ENCODE measurements at regions not wholly inside any gene's neighbourhood (a gene's known extent, or its start where the extent isn't known, plus 50 kb on each side); places are given as distances from the start of the nearest gene placed in this dataset.

- TF ChIP-seq, protein P1, sequence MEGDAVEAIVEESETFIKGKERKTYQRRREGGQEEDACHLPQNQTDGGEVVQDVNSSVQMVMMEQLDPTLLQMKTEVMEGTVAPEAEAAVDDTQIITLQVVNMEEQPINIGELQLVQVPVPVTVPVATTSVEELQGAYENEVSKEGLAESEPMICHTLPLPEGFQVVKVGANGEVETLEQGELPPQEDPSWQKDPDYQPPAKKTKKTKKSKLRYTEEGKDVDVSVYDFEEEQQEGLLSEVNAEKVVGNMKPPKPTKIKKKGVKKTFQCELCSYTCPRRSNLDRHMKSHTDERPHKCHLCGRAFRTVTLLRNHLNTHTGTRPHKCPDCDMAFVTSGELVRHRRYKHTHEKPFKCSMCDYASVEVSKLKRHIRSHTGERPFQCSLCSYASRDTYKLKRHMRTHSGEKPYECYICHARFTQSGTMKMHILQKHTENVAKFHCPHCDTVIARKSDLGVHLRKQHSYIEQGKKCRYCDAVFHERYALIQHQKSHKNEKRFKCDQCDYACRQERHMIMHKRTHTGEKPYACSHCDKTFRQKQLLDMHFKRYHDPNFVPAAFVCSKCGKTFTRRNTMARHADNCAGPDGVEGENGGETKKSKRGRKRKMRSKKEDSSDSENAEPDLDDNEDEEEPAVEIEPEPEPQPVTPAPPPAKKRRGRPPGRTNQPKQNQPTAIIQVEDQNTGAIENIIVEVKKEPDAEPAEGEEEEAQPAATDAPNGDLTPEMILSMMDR (IDR thresholded peaks at IDR 0.05): no peak
- no peaks in the 10 kb centered on the region for H3K27me3 ChIP-seq (ENCODE audit: control insufficient read depth in 1 of 2, insufficient read depth in 2 of 2, low read length in 2 of 2)
- peaks cover under 1% of the 10 kb centered on the region for H3K4me1 Mint-ChIP-seq (ENCODE audit: low read depth)
- H3K27ac Mint-ChIP-seq: no peak overlapping the region
- H3K9me3 ChIP-seq (ENCODE audit: control insufficient read depth in 1 of 2, insufficient read depth in 1 of 2, low read length in 2 of 2): no peaks in the 10 kb centered on the region
- peak in 2 of 14 experiments; percentile 54 to 68 for DNase-seq
- H3K4me1 ChIP-seq (ENCODE audit: insufficient read depth, low read length): peaks cover 9% of the 10 kb centered on the region
- no peak overlapping the region for H3K27ac ChIP-seq (ENCODE audit: low read depth in 1 of 2, low read length in 2 of 2)
- H3K9me3 Mint-ChIP-seq: no peaks in the 10 kb centered on the region
- CTCF ChIA-PET: no interaction called here
- no peaks in the 10 kb centered on the region for H3K36me3 ChIP-seq (ENCODE audit: insufficient read depth, low read length)
- no peak overlapping the region for H3K4me3 ChIP-seq (ENCODE audit: low read length)
- no peak overlapping the region for H3K4me3 Mint-ChIP-seq
- H3K36me3 Mint-ChIP-seq (ENCODE audit: low read depth): no peaks in the 10 kb centered on the region
- ATAC-seq (ENCODE audit: poor library complexity): no peak
- intact Hi-C loops (cut with DNase I, micrococcal nuclease): loop anchor here in 1 of 2 experiments (5.0 kb wide), 1 partner anchor 113 kb away; no protein-coding TSS in a partner anchor
- H3K27me3 Mint-ChIP-seq: no peaks in the 10 kb centered on the region
- POLR2A ChIA-PET: no interaction called here
Measured at GRCh38 chr1:234934611-234935033, 194.0 kb downstream of the TOMM20 start.

- H3K4me1 ChIP-seq (ENCODE audit: insufficient read depth, low read length): peaks cover 20% of the 10 kb centered on the region
- intact Hi-C loops (cut with DNase I, micrococcal nuclease): loop anchor here in 1 of 2 experiments (5.0 kb wide), 1 partner anchor 114 kb away; no protein-coding TSS in a partner anchor
- H3K27me3 Mint-ChIP-seq: no peaks in the 10 kb centered on the region
- no peaks in the 10 kb centered on the region for H3K36me3 ChIP-seq (ENCODE audit: insufficient read depth, low read length)
- ATAC-seq (ENCODE audit: poor library complexity): no peak
- H3K4me1 Mint-ChIP-seq (ENCODE audit: low read depth): peaks cover 12% of the 10 kb centered on the region
- CTCF ChIA-PET: no interaction called here
- H3K27me3 ChIP-seq (ENCODE audit: control insufficient read depth in 1 of 2, insufficient read depth in 2 of 2, low read length in 2 of 2): no peaks in the 10 kb centered on the region
- H3K9me3 Mint-ChIP-seq: no peaks in the 10 kb centered on the region
- POLR2A ChIA-PET: no interaction called here
- H3K4me3 ChIP-seq (ENCODE audit: low read length): no peak overlapping the region
- TF ChIP-seq, protein P1 (IDR thresholded peaks at IDR 0.05): no peak
- DNase-seq: peak in 3 of 14 experiments; percentile 16 to 58 (median 50)
- no peak overlapping the region for H3K4me3 Mint-ChIP-seq
- H3K27ac Mint-ChIP-seq: no peak overlapping the region
- H3K9me3 ChIP-seq (ENCODE audit: control insufficient read depth in 1 of 2, insufficient read depth in 1 of 2, low read length in 2 of 2): no peaks in the 10 kb centered on the region
- H3K27ac ChIP-seq (ENCODE audit: low read depth in 1 of 2, low read length in 2 of 2): no peak overlapping the region
- no peaks in the 10 kb centered on the region for H3K36me3 Mint-ChIP-seq (ENCODE audit: low read depth)
Measured at GRCh38 chr1:234933475-234933874, 195.2 kb downstream of the TOMM20 start.

DNA sequence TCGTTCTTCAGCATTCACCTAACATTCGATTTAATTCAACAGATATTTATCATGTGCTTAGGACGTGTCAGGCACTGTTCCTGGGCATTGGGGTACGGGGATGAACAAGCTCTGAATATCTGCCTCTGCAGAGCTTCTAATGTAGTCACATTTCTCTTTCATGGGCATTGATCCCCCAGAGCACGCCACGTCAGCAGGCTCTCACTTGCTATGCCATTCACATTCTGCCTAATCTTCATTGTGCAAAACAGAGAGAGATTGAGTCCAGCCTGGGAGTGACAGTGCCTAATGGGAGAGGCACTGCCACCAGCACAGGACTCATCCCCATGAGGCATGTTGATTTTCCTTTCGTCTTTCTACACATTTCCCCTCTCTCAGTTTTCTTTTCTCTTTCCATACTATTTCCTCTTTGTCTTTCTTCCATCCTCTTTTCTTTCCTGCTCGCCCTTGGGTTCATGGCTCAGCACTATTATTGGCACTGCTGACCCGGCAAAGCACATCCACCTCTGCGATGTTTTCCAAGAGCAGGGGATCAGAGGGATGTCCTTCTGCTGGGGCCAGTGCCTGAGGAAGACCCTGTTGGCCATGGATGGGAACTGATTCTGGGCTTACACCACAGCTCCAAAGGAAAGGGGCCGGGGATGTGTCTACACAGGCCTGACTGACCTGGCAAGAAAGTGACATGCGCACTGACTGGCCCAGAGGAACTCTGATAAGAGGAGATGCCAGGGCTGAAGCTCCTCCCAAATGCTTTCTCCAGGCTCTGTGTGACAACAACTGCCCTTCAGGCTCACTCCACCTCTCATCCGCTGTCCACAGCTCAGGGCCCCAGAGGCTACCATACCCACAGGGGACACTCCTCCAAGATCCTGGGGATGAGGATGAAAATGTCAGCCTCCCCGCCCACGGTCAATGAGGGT, 195.9 kb downstream of the TOMM20 start:
- DNase-seq (no peak), ATAC-seq (ENCODE audit: poor library complexity) (no peak)
- H3K4me1 ChIP-seq (ENCODE audit: insufficient read depth, low read length): peaks cover 28% of the 10 kb centered on the region
- TF ChIP-seq, protein P1 (IDR thresholded peaks at IDR 0.05): no peak
- Mint-ChIP-seq H3K27me3 (no peaks in the 10 kb centered on the region), H3K36me3 (ENCODE audit: low read depth) (no peaks in the 10 kb centered on the region), H3K9me3 (no peaks in the 10 kb centered on the region), H3K27ac (no peak overlapping the region), H3K4me3 (no peak overlapping the region), H3K4me1 (ENCODE audit: low read depth) (peaks cover 19% of the 10 kb centered on the region)
- intact Hi-C loops (cut with DNase I, micrococcal nuclease): loop anchor here in 1 of 2 experiments (5.0 kb wide), 1 partner anchor 115 kb away; no protein-coding TSS in a partner anchor
- H3K36me3 ChIP-seq (ENCODE audit: insufficient read depth, low read length): no peaks in the 10 kb centered on the region
- CTCF ChIA-PET: no interaction called here
- no peak overlapping the region for H3K4me3 ChIP-seq (ENCODE audit: low read length)
- no peaks in the 10 kb centered on the region for H3K9me3 ChIP-seq (ENCODE audit: control insufficient read depth in 1 of 2, insufficient read depth in 1 of 2, low read length in 2 of 2)
- POLR2A ChIA-PET: no interaction called here
- no peaks in the 10 kb centered on the region for H3K27me3 ChIP-seq (ENCODE audit: control insufficient read depth in 1 of 2, insufficient read depth in 2 of 2, low read length in 2 of 2)
- H3K27ac ChIP-seq (ENCODE audit: low read depth in 1 of 2, low read length in 2 of 2): no peak overlapping the region
